ENCODE measurements at regions not wholly inside any gene's neighbourhood (a gene's known extent, or its start where the extent isn't known, plus 50 kb on each side); places are given as distances from the start of the nearest gene placed in this dataset.

DNA sequence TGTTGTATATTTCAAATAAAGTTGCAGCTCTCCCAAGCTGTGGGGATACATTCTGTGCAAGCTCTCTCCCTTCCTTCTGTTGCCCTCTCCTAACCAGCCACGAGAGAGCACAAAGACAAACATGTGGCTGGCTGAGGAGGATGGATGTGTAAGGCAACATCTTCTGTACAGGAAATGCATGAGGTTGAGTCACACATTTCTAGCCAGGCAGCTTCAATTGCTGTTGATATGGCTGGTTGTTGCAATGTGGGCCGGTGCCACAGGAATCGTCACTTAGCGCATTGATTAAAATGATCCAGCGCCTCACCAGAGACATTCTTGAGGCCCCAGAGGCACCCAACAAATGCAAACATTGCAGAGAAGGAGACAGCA lies 207.1 kb downstream of the ICE1 start:
- no peaks in the 10 kb centered on the region for H3K27me3 ChIP-seq (ENCODE audit: control insufficient read depth, insufficient read depth, low read length)
- H3K4me3 ChIP-seq (ENCODE audit: low read length): no peak overlapping the region
- no peak overlapping the region for H3K27ac ChIP-seq (ENCODE audit: low read depth, low read length)
- H3K9ac ChIP-seq (ENCODE audit: low read length): no peak overlapping the region
- H3K36me3 ChIP-seq (ENCODE audit: control insufficient read depth, insufficient read depth, low read length): no peaks in the 10 kb centered on the region
- H3K4me1 ChIP-seq (ENCODE audit: control insufficient read depth, insufficient read depth, low read length): no peaks in the 10 kb centered on the region

GRCh38 chr5:5628866-5629606 lies 206.6 kb downstream of the ICE1 start:
- Histone ChIP-seq H3K27ac (ENCODE audit: low read depth, low read length) (no peak overlapping the region), H3K4me1 (ENCODE audit: control insufficient read depth, insufficient read depth, low read length) (no peaks in the 10 kb centered on the region), H3K9ac (ENCODE audit: low read length) (no peak overlapping the region), H3K36me3 (ENCODE audit: control insufficient read depth, insufficient read depth, low read length) (no peaks in the 10 kb centered on the region), H3K4me3 (ENCODE audit: low read length) (no peak overlapping the region), H3K27me3 (ENCODE audit: control insufficient read depth, insufficient read depth, low read length) (no peaks in the 10 kb centered on the region)

DNA sequence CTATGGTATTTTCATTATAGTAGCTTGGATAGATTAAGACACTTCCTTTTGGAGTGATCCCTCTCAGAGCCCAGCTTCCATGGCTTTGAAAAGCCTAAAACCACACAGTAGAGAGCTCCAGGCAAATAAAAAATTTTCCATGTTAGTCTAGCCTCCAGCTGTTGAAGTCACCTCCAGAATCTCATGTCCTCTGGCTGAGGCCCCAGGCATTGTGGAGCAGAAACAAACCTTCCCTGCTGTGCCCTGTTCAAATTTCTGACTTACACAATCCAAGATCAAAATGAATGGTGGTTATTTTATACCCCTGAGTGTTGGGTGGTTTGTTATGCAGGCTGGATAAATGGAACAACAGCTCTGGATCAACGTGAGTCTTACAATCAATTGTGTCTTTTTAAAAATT lies 203.9 kb downstream of the ICE1 start:
- no peaks in the 10 kb centered on the region for H3K27me3 ChIP-seq (ENCODE audit: control insufficient read depth, insufficient read depth, low read length)

GRCh38 chr5:5625491-5625890 lies 203.0 kb downstream of the ICE1 start:
- H3K27me3 ChIP-seq (ENCODE audit: control insufficient read depth, insufficient read depth, low read length): no peaks in the 10 kb centered on the region
- H3K9ac ChIP-seq (ENCODE audit: low read length): no peak overlapping the region
- H3K4me3 ChIP-seq (ENCODE audit: low read length): no peak overlapping the region
- H3K36me3 ChIP-seq (ENCODE audit: control insufficient read depth, insufficient read depth, low read length): no peaks in the 10 kb centered on the region
- H3K27ac ChIP-seq (ENCODE audit: low read depth, low read length): no peak overlapping the region
- no peaks in the 10 kb centered on the region for H3K4me1 ChIP-seq (ENCODE audit: control insufficient read depth, insufficient read depth, low read length)

More for the DNA sequence above, 203.9 kb downstream of the ICE1 start:
- no peaks in the 10 kb centered on the region for H3K36me3 ChIP-seq (ENCODE audit: control insufficient read depth, insufficient read depth, low read length)
- no peak overlapping the region for H3K9ac ChIP-seq (ENCODE audit: low read length)
- no peak overlapping the region for H3K27ac ChIP-seq (ENCODE audit: low read depth, low read length)
- H3K4me3 ChIP-seq (ENCODE audit: low read length): no peak overlapping the region
- H3K4me1 ChIP-seq (ENCODE audit: control insufficient read depth, insufficient read depth, low read length): no peaks in the 10 kb centered on the region

DNA sequence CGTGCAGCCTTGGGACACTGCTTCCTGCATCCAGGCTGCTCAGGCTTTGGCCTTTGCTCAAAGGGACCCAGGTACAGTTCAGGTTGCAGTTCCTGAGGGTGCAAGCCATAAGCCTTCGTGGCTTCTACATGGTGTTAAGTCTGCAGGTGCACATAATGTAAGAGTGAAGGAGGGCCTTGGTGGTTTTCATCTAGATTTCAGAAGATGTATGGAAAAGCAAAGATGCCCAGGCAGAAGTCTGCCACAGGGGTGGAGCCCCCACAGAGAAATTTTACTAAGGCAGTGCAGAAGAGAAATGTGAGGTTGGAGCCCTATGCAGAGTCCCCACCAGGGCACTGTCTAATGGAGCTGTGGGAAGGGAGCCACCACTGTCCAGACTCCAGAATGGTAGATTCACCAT lies 200.9 kb downstream of the ICE1 start:
- H3K4me3 ChIP-seq (ENCODE audit: low read length): no peak overlapping the region
- H3K27ac ChIP-seq (ENCODE audit: low read depth, low read length): no peak overlapping the region

GRCh38 chr5:5622806-5623205 lies 200.3 kb downstream of the ICE1 start:
- H3K36me3 ChIP-seq (ENCODE audit: control insufficient read depth, insufficient read depth, low read length): no peaks in the 10 kb centered on the region

More for the DNA sequence above, 200.9 kb downstream of the ICE1 start:
- Histone ChIP-seq H3K4me1 (ENCODE audit: control insufficient read depth, insufficient read depth, low read length) (no peaks in the 10 kb centered on the region), H3K27me3 (ENCODE audit: control insufficient read depth, insufficient read depth, low read length) (no peaks in the 10 kb centered on the region), H3K36me3 (ENCODE audit: control insufficient read depth, insufficient read depth, low read length) (no peaks in the 10 kb centered on the region), H3K9ac (ENCODE audit: low read length) (no peak overlapping the region)

GRCh38 chr5:5619546-5619945 lies 197.1 kb downstream of the ICE1 start:
- no peak overlapping the region for H3K4me3 ChIP-seq (ENCODE audit: low read length)
- no peaks in the 10 kb centered on the region for H3K27me3 ChIP-seq (ENCODE audit: control insufficient read depth, insufficient read depth, low read length)
- H3K9ac ChIP-seq (ENCODE audit: low read length): no peak overlapping the region
- H3K27ac ChIP-seq (ENCODE audit: low read depth, low read length): no peak overlapping the region
- no peaks in the 10 kb centered on the region for H3K36me3 ChIP-seq (ENCODE audit: control insufficient read depth, insufficient read depth, low read length)
- H3K4me1 ChIP-seq (ENCODE audit: control insufficient read depth, insufficient read depth, low read length): peaks cover 5% of the 10 kb centered on the region

More at GRCh38 chr5:5622806-5623205, 200.3 kb downstream of the ICE1 start:
- H3K4me1 ChIP-seq (ENCODE audit: control insufficient read depth, insufficient read depth, low read length): no peaks in the 10 kb centered on the region
- no peaks in the 10 kb centered on the region for H3K27me3 ChIP-seq (ENCODE audit: control insufficient read depth, insufficient read depth, low read length)
- no peak overlapping the region for H3K9ac ChIP-seq (ENCODE audit: low read length)
- no peak overlapping the region for H3K4me3 ChIP-seq (ENCODE audit: low read length)
- H3K27ac ChIP-seq (ENCODE audit: low read depth, low read length): no peak overlapping the region

DNA sequence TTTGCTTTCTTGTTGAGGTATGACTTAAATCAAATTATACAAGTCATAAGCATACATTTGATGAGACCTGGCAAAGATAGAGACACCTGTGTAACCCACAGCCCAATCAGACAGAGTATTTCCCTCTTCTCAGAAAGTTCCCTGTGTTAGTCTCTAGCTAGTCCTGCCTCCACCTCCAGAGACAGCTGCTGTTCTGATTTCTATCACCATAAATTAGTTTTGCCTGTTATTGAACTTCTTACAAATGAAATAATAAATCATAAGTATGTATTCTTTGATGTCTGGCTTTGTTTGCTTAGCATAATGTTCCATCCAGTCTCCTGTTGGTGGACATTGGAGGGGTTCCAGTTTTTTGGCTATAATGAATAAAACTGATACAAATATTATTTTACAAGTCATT lies 194.5 kb downstream of the ICE1 start:
- peak overlapping the region; percentile 10 for H3K27ac ChIP-seq (ENCODE audit: low read depth, low read length)
- H3K27me3 ChIP-seq (ENCODE audit: control insufficient read depth, insufficient read depth, low read length): no peaks in the 10 kb centered on the region
- peaks cover 5% of the 10 kb centered on the region for H3K4me1 ChIP-seq (ENCODE audit: control insufficient read depth, insufficient read depth, low read length)
- no peaks in the 10 kb centered on the region for H3K36me3 ChIP-seq (ENCODE audit: control insufficient read depth, insufficient read depth, low read length)
- H3K4me3 ChIP-seq (ENCODE audit: low read length): no peak overlapping the region
- no peak overlapping the region for H3K9ac ChIP-seq (ENCODE audit: low read length)

DNA sequence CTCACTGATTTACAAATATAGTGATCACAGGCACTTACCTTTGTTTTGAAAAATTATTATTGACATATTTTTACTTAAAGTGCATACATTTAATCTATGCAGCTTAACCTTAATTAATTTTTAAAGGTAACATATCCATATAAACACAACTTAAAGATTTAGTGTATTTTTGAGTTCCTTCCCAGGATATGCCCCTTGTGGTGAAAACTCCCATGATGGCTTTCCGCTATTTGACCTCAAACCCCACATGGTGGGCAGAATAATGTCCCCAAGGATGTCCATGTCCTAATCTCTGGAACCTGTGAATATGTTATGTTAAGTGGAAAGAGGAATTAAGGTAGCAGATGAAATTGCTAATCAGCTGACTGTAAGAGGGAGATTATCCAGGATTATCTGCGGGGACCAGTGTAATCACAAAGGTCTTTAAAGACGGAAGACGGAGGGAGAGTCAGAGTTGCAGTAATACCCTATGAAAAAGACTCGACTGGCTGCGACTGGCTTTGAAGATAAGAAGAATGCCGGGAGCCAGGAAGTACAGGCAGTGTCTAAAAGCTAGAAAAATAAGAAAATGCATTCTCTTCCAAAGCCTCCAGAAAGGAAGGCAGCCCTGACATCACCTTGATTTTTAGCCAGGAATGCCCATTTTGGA lies 193.9 kb downstream of the ICE1 start:
- H3K36me3 ChIP-seq (ENCODE audit: control insufficient read depth, insufficient read depth, low read length): no peaks in the 10 kb centered on the region
- H3K4me3 ChIP-seq (ENCODE audit: low read length): no peak overlapping the region
- H3K27ac ChIP-seq (ENCODE audit: low read depth, low read length): peak overlapping the region; percentile 10
- H3K4me1 ChIP-seq (ENCODE audit: control insufficient read depth, insufficient read depth, low read length): peaks cover 5% of the 10 kb centered on the region
- H3K9ac ChIP-seq (ENCODE audit: low read length): no peak overlapping the region
- no peaks in the 10 kb centered on the region for H3K27me3 ChIP-seq (ENCODE audit: control insufficient read depth, insufficient read depth, low read length)

DNA sequence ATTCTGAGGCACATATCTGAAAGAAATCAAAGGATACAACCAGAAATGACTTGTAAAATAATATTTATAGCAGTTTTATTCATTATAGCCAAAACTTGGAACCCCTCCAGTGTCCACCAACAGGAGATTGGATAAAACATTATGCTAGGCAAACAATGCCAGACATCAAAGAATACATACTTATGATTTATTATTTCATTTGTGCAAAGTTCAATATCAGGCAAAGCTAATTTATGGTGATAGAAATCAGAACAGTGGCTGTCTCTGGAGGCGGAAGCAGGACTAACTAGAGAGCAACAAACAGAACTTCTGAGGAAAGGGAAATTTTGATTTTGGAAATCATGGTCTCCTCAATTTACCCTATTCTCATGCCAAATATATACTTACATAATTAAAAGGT lies 193.1 kb downstream of the ICE1 start:
- Histone ChIP-seq H3K4me1 (ENCODE audit: control insufficient read depth, insufficient read depth, low read length) (peaks cover 5% of the 10 kb centered on the region), H3K27me3 (ENCODE audit: control insufficient read depth, insufficient read depth, low read length) (no peaks in the 10 kb centered on the region)

GRCh38 chr5:5613261-5613990 lies 190.9 kb downstream of the ICE1 start:
- Histone ChIP-seq H3K27ac (ENCODE audit: low read depth, low read length) (no peak overlapping the region), H3K27me3 (ENCODE audit: control insufficient read depth, insufficient read depth, low read length) (no peaks in the 10 kb centered on the region), H3K9ac (ENCODE audit: low read length) (no peak overlapping the region), H3K4me3 (ENCODE audit: low read length) (no peak overlapping the region), H3K4me1 (ENCODE audit: control insufficient read depth, insufficient read depth, low read length) (peaks cover 5% of the 10 kb centered on the region), H3K36me3 (ENCODE audit: control insufficient read depth, insufficient read depth, low read length) (no peaks in the 10 kb centered on the region)

More for the DNA sequence above, 193.1 kb downstream of the ICE1 start:
- Histone ChIP-seq H3K36me3 (ENCODE audit: control insufficient read depth, insufficient read depth, low read length) (no peaks in the 10 kb centered on the region), H3K9ac (ENCODE audit: low read length) (no peak overlapping the region), H3K27ac (ENCODE audit: low read depth, low read length) (no peak overlapping the region), H3K4me3 (ENCODE audit: low read length) (no peak overlapping the region)

GRCh38 chr5:5612096-5612495 lies 189.6 kb downstream of the ICE1 start:
- H3K4me1 ChIP-seq (ENCODE audit: control insufficient read depth, insufficient read depth, low read length): peaks cover 2% of the 10 kb centered on the region
- no peaks in the 10 kb centered on the region for H3K36me3 ChIP-seq (ENCODE audit: control insufficient read depth, insufficient read depth, low read length)
- H3K27me3 ChIP-seq (ENCODE audit: control insufficient read depth, insufficient read depth, low read length): no peaks in the 10 kb centered on the region
- no peak overlapping the region for H3K4me3 ChIP-seq (ENCODE audit: low read length)
- no peak overlapping the region for H3K27ac ChIP-seq (ENCODE audit: low read depth, low read length)
- H3K9ac ChIP-seq (ENCODE audit: low read length): no peak overlapping the region
